HG03342 (cell line): ENCODE measurements at regions not wholly inside any gene's neighbourhood (a gene's known extent, or its start where the extent isn't known, plus 50 kb on each side); places are given as distances from the start of the nearest gene placed in this dataset.
"Not testable (repeated sequence)": the region's sequence is repeated elsewhere in the genome, so short reads cannot be mapped to it uniquely, and the experiment has no call there.

ENCODE experiments used
- ATAC-seq: cut with Tn5 transposase; IDR thresholded peaks from one replicate; pipeline ENCODE4 v1.9.1; 2021; ENCODE audit warnings: mild to moderate bottlenecking, moderate library complexity; ENCODE audit not compliant: unreplicated experiment

DNA sequence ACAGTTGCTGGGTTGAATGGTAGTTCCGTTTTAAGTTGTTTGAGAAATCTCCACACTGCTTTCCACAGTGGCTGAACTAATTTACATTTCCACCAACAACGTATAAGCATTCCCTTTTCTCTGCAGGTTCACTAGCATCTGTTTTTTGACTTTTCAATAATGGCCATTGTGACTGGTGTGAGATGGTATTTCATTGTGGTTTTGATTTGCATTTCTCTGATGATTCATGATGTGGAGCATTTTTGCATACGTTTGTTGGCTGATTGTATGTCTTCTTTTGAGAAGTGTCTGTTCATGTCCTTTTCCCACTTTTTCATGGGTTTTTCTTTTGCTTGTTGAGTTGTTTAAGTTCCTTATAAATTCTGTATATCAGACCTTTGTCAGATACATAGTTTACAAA, 150.2 kb upstream of the MAP3K1 start:
- not testable (repeated sequence) for ATAC-seq

DNA sequence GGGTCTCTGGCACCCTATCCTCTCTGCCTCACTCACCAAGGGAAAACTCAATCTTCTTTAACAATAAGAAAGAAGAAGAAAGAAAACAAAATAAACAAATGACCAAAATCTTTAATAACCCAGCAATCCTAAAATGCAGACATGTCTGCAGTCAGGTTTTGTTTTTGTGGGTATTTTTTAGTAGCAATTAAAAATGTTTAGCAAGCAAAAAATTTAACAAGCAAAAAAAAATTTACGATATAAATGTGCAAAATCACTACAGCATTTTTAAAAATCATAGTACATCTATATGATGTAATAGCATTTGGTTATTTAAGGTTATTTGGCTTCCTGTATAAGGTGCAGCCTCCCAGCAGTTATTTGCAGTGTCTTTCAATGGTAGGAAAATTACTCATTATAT, 151.3 kb upstream of the MAP3K1 start:
- ATAC-seq = no peak

DNA sequence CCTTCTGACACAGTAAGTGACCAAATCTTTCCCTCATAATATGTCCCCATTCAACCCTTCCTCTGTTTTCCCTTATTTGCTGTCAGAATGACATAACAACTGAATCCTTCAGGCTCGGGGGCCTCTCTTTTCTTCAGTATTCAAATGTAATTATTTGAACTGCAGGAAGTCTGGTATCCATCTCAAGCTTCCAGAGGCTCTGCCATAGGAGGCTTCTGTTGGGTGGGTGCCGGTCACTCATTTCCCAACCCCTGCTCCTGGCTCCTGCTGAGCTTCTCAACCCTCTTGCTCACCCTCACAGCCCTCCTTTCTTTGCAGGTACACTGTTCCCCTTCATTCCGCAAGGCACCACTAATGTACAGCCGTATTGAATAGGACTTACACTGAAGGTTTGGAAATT, 151.8 kb upstream of the MAP3K1 start:
- ATAC-seq = no peak

DNA sequence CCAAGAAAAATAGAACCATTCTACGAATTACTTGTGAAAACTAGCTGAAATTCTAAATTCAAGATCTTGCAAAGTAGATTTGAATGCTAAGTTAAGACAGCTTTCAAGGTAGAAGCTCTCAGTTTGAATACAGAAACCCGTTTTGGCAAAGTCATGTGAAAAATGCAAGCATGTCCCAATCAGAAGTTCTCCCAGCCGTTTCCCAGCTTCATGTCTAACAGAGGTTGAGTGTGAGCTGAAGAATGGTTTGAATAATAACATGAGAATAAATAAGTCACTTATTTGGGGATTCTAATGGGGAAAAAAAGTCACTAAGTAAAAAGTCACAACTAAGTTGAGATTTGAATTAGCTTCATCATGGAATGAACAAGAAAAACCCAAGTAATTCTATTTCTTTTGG, 152.5 kb upstream of the MAP3K1 start:
- ATAC-seq = no peak

DNA sequence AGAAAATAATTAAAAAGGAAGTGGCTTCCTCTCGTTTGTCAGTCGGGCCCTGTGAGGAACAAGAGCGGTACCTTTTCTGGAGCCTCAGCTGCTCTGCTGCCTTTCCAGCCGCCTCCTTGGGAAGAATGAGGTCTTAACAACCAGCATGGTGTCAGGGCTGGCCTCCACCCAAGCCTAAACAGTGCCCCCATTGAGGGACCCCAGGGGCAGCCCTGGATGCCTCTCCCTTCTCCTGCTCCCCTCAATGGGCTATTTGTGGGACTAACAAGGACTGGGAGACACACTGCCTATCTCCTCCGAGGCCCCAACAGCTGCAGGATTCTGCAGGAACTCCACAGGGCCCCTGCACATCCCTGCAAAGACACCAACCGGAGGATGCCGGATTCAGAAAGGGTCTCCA, 155.4 kb upstream of the MAP3K1 start:
- ATAC-seq = no peak

DNA sequence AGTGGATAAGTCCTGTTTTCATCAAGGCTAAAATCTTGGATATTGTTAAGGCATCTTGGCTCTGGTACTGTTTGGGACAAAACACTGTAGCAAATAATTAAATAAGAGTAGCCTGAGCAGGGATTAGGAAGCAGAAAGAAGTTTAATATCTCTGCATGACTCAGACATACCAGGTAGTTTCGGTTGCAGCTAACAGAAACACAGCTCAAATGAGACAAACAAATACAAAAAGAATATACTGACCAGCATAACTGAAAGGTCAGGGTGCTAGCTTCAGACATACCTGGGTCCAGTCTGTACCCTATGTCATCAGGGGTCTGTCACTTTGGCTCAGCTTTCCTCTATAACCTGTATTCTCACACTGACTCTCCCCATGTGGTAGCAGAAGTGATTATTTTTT, 156.4 kb upstream of the MAP3K1 start:
- no peak for ATAC-seq

DNA sequence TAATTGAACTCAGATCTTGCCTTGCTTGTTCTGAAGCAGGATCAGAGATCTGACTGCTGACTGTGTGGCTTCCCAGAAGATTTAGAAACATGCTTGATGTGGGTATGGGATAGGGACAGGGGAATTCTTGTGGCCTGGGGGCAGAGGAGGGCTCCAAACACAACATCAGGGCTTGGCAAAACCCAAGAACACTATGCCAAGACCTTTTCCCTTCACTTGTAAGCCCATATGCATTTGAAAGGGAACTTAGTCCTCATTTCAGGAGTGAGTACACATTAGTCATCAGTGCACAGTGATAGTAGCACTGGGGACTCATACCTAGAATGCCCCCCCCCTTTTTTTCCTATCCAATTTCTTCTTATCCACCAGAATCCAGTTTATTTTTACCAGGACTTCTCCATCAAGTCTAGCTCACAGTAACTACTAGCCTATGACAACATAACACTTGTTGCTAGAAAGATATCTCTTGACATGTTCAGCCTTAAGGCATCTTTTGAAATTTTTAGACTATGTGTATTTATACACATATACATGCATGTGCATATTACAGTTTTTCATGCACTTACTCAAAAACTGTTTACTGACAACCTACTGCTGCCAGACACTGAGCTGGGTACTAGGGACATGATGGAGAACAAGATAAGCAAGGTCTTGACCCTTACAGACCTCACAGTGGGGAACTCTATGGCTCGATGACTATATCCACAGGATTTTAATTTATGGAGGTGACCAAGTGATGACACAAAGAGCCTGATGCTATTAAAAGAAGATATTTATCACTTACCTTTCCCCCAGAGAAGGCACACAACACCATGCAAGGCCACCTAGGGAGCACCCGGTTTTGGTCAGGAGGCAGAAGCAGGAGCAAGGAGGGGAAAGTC, 158.3 kb upstream of the MAP3K1 start:
- ATAC-seq = no peak

DNA sequence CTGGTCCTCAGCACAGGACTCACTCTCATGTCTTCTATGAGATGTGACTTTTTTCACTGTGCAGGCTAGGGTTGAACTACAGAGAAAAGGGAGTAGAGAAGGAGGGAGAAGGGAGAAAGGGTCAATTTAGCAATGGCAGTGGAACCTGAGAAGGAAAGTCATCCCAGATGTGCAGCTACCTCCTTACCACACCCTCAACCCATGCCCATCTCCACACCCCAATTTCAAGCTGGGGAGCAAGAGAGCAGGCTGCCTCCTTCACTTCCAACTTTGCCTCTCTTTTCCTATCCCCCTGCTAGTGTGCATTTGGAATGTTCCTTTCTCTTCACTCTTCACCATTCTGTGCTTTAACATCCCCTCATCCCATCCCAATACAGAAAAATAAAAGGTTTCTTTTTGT, 163.5 kb upstream of the MAP3K1 start:
- ATAC-seq = no peak

DNA sequence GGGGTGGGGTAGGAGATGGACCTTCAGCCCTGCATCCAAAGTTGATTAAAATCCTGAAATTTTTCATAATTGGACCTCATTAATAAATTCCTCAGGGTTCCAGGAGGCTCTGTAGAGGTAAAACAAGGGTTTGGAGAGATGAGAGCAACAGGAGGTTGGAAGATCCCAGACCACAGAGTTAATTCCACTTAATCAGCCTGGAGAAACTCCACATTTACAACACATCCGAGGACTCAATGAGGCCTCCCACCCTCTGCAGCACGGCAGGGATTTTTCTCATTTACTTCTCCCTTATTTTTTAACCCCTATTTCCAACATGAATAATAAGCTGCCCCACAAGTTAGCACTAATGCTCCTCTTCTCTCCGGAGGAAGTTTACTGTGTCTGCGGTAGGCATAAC, 165.0 kb upstream of the MAP3K1 start:
- ATAC-seq = no peak

DNA sequence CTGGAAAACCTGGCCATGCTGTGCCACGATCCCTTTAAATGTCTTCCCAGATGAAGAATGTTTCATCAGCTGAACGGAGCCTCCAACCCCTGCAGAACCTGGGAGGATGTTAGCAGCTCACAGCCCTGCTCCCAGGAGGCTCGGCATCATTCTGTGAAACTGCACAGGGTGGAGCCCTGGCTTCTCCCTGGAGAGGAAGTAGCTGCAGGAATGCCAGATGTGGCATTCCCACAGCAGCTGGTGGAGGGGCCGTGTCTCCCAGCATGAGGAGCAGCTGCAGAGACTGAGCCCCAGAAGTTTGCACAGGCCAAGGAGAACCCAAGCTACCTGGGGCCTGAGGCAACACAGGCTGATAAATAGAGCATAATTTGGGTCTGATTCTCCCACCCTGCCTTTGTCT, 165.8 kb upstream of the MAP3K1 start:
- no peak for ATAC-seq

DNA sequence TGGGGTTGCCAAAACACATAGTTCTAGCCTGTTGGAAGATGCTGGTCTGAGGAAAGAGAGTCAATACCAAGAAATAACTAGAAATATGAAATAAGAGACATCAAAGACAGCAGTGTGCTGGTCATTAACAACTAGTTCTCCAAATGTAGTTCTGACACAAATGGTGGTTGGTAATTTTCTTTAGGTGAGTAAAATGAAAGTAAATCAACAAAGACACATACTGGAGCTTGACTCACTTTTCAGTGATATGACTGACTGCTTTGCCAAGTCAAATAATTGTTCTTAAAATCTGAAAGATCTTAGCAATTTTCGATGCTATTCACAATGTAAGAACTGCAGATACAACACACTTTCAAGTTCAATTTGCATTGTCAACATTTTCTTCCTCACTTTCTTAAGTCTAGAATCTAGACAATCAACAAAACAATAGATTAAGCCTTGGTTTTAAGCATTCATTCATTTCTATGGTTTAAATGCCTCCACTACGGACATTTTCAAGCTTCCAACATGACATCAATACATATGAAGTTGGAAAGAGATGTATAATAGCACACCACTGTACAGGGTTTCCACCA, 166.8 kb upstream of the MAP3K1 start:
- no peak for ATAC-seq

DNA sequence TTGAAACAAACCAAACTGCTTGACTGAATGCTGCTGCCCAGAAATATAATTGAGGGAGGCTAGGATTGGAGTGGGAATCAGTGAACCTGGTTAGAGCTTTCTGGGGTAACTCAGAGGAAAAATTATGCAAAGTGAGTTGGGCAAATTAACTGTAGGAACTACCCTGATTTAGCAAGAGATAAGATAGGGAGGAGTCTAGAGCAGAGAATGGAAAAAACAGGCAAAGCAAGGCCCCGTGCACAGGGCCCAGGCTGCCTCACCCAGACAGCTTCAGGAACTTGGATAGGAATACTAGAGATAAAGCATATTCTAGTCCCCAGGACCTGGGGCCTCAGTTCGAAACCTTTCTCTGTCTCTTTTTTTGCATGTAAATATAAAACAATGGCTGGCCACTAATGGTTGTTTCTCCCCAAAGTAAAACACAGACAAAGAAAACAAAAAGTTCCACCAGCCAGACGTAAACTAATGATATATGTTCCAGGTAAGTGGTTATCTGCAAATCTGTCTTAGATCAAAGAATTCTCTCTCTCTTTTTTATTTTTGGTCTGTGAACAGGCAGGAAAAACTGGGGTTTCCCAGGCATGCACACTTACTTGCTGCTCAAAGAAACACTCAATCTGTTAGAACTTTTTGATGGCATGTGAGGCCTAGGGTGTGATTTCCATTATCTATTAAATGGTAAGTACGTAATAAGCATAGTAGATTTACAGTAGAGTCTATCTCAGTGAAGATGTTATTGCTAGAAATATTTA, 168.1 kb upstream of the MAP3K1 start:
- ATAC-seq = no peak

DNA sequence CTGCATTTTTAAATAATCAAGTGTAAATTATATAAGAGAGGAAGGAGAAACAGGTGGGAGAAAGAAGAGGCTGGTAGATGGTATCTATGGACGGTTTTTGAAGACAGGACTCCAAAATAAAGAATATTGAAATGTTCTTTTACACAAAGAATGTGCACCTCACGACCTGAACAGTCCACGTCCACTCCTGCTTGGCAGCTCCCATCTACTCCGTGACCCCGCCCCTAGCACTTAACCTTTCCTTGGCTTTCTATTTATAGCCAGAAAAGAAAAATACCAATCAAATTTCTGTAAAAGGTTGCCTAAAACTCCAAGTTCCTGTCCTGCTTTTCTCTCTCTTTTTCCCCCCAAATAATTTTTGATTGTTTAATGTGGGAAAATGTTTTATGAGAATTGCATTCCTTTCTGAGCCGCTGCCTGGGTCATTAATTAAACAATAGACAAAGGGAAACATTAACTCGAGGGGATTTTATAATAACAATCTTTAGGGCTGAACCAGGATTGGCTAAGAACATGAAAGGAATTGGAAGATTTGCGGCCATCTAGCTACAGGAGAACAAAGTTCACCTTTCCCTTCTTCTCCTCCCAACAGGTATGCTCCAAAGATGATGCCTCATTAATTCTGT, 173.6 kb upstream of the MAP3K1 start:
- no peak for ATAC-seq

DNA sequence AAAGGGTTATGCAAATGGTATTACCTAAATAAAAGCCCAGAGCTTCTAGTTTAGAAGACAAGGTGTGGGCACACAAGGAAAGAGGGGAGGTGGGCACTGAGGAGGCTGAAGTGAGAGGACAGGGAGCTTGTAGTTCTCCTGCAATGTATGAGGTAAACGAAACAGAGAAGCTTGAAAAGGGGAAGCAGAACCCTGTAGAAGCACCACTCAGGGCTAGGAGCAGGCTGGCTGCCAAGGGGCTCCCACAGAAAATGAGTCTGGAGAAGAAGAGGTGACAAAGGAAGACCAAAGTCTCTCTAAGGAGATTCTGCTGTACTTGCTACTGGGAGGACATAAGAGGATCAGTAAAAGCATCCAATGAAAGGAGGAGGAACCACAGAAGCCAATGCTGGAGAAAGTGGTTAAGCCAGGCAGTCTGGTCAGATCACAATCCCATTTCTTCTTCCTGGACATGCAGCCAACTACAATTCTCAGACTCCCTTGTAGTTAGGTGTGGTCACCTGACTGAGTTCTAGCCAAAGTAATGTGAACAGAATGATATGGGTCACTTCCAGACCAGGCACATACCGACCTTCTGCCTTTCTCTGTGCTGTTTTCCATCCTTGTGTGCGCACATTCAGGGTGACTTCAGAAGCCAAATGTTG, 174.5 kb upstream of the MAP3K1 start:
- ATAC-seq = peak; percentile 74

DNA sequence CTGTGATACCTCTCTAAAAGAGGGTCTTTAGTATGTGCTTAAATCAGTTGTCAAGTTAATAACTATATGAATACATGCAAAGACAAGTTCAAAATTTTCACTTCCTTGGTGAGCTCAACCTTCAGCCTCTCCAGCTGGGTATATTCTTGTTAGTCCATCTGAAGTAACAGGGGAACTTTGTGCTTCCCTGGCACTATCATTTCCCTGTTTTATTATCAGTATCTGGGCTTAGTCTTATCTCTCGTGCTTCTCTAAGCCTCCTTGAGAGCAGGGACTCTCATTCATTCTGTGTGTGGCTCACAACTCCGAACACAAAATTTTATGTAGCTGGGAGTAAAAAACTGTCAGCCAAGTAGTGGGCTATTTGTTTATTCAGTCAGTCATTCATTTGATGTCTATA, 175.9 kb upstream of the MAP3K1 start:
- ATAC-seq = no peak

DNA sequence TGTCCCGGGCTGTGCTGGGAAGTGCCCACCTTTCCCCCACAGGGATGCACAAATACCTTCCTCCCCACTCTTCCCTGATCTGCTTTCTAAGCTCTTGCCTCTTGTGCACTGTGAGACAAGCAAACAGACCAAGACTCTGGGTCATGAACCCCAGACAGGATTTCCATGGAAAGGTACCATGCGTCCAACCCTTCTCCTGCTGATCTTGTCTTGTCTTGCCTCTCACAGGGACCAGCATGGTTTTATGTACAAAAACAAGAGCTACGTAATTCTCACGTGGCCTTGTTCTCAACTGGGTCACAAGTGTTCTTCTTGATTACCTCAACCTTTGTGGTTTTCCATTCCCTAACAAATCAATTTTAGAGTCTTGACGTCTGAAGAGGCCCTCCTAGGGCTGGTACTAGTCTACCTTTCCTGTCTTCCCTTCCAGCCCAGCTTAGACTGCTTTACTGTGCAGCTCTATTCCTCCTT, 176.5 kb upstream of the MAP3K1 start:
- no peak for ATAC-seq

DNA sequence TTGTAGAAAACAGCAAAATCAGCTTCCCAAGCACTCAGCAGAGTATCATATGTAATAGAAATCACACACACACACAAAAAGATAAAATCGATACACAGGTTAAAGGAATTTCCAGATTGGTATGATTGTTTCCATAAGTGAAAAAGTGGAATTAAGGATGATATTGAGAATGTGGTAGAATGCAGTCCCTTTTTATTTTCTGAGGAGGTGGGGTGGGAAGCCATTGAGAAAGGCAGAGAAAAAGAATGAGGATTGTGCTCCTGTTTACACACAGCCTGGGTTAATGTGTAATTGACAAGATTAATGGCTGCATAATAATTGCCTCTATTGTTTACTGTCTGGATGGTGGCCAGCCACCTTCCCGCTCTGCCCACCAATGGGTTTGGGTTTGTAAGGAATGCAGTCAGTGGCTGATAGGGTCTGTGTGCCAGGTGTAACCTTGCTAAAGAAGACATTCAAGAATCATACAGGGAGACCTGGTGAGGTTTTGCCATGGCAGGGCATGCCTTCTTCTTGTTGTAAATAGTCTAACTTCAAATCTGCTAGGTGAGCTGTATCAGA, 177.2 kb upstream of the MAP3K1 start:
- ATAC-seq = no peak

DNA sequence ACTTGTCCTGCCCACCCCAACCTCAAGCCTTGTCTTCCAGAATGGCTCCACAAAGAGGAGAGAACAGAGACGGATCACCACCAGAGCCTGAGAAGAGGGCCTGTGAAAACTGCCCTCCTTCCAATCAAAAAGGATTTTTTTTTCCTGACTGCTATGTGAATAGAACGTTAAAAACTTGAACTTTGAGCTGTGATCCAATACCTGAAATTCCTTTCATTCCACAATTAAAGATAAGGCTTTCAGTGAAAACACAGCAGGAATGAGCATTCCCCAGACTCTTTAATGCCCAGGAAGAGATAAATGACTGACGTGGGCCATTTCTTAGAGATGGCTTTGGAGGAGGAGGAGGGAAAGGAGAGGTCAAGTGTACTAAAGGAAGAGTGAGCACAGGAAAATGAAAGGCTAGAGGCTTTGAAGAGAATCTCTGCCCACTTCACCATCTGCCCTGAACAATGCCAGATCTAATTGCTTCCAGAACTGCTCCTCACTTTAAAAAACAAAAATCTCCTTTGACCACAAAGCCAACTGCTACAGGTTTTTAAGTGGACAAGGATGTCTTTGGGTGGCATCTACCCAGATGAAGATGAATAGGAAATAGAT, 177.9 kb upstream of the MAP3K1 start:
- no peak for ATAC-seq

DNA sequence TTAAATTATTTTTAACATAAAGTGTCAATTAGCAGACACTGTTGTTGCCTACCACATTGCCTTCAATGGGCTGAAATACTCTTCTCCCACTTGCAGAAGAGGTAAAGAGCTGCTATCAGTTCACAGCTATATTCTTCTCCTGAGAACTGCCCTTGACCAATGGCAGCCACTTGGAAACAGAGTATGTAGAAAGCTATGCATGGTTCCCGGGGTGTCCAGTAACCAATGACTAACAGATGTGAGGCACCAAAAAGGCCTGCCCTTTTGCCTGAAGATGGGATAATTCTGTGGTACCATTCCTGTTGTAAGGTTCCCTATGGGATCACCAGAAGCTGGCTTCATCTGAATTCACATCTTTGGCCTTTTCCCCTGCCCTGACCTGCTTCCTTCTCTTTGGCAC, 181.4 kb upstream of the MAP3K1 start:
- ATAC-seq = no peak

DNA sequence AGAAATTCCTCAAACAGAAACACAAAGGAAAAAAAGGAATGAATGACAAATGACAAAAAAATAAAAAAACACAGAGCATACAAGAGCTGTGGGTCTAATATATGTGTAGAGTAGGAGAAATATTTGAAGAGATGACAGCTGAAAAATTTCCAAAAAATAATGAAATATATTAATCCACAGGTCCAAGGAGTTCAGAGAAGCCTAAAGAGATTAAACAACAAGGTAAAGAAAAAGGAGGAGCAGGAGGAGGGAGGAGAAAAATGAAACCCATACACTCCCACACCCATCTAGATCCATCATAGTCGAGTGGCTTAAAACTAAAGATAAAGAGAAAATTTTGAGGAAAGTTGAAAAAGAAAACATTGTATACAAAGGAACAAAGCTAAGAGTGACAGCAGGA, 182.4 kb upstream of the MAP3K1 start:
- no peak for ATAC-seq
